Pancreas (tissue), 10 donors: ENCODE measurements at regions not wholly inside any gene's neighbourhood (a gene's known extent, or its start where the extent isn't known, plus 50 kb on each side); places are given as distances from the start of the nearest gene placed in this dataset.

ENCODE experiments used
- ATAC-seq, 4 donors: fragments of 200-7000 bp; cut with Tn5 transposase; one replicate each; pipeline versions ENCODE4 v1.8.0 to v1.9.1; 2020; ENCODE audit warnings: mild to moderate bottlenecking in 4 of 4, moderate library complexity in 4 of 4
- DNase-seq, 6 donors: peaks; one replicate each; pipeline ENCODE4 v3.0.0-alpha.2; 2020
- FAIRE-seq: peaks from 2 replicates; lab custom pipeline; 2012; peaks lifted over from hg19 to GRCh38; lab: Jason Lieb, UNC
- H3K27ac ChIP-seq, 4 donors: fragments of 200-600 bp; sonication (generic); 1 replicate in 3 of 4; 2 replicates in 1 of 4; pipeline versions ENCODE4 v1.5.0 to v1.8.0; 2020
- H3K27me3 ChIP-seq, 4 donors: fragments of 200-600 bp; one replicate each; pipeline ENCODE4 v1.8.0; 2021
- H3K36me3 ChIP-seq, 3 donors: fragments of 200-600 bp; sonication (generic) in 1 of 3; one replicate each; pipeline versions ENCODE4 v1.5.0 to v1.8.0; 2020 to 2021
- H3K4me1 ChIP-seq, 3 donors: fragments of 200-600 bp; one replicate each; pipeline ENCODE4 v1.8.0; 2021
- H3K4me3 ChIP-seq, 4 donors: fragments of 200-600 bp; sonication (generic) in 2 of 4; one replicate each; pipeline versions ENCODE4 v1.5.0 to v1.8.0; 2020 to 2021
- H3K9me3 ChIP-seq, 4 donors: fragments of 200-600 bp; one replicate each; pipeline ENCODE4 v1.8.0; 2021
- CTCF ChIP-seq, 4 donors: fragments of 200-600 bp; sonication (generic) in 3 of 4; IDR thresholded peaks; one replicate each; pipeline versions ENCODE4 v1.5.0 to v1.8.0; 2021; ENCODE audit warnings: antibody characterized with exemption in 4 of 4
- WGBS, 2 donors: extraction: QIAGEN DNeasy Blood & Tissue Kit; methylation state at CpG; one replicate each; pipeline ENCODE4 v1.1.7; 2013; 5-methylcytosine and 5-hydroxymethylcytosine counted together
- intact Hi-C, 3 donors: fragments of 100-400 bp; cut with DNase I; formaldehyde crosslinking; loops; one replicate each; pipeline versions ENCODE4 v1.11.1 to v1.14.2; 2022
- donor health status: healthy with polysubstance abuse.
- donor health status: DM: no; HTN: no; CAD: no; lungs with moderate emphysema.
- donor health status: DM: no; HTN: no; CAD: no.
- donor health status: control.
- donor health status: control.
- donor health status: Bipolar disorder and iron deficiency.
- donor health status: DM: yes; HTN: yes; CAD: no.
- donor health status: DM: no; HTN: no; CAD: no.
- donor health status: DM: no; HTN: no; CAD: no.
- donor health status: DM: yes; HTN: yes; CAD: no.

GRCh38 chr5:29777373-29777772 is 1416.1 kb upstream of the CDH6 start:
- Histone ChIP-seq H3K27me3 (no peaks in the 10 kb centered on the region), H3K27ac (no peak overlapping the region), H3K9me3 (no peaks in the 10 kb centered on the region), H3K36me3 (no peaks in the 10 kb centered on the region), H3K4me3 (no peak overlapping the region), H3K4me1 (no peaks in the 10 kb centered on the region)
- FAIRE-seq, result no peak
- no peak for TF ChIP-seq CTCF (IDR thresholded peaks at IDR 0.05)
- intact Hi-C loops, result no loop called here
- ATAC-seq, result no peak
- DNase-seq, result no peak
- WGBS, 2 donors, result 53 to 73% methylated on average over 3 of the region's 3 CpGs

- H3K9me3 ChIP-seq, result no peaks in the 10 kb centered on the region
- WGBS, 2 donors, result 38 to 54% methylated on average over 2 of the region's 2 CpGs
- no peak for ATAC-seq
- no peaks in the 10 kb centered on the region for H3K27me3 ChIP-seq
- no peaks in the 10 kb centered on the region for H3K36me3 ChIP-seq
- DNase-seq, result no peak
- no peak for FAIRE-seq
- no peak overlapping the region for H3K27ac ChIP-seq
- no peak overlapping the region for H3K4me3 ChIP-seq
- TF ChIP-seq CTCF (IDR thresholded peaks at IDR 0.05), result no peak
- intact Hi-C loops, result no loop called here
- H3K4me1 ChIP-seq, result no peaks in the 10 kb centered on the region
These were observed 1422.5 kb upstream of the CDH6 start for GRCh38 chr5:29770936-29771335.

- Histone ChIP-seq H3K27me3 (no peaks in the 10 kb centered on the region), H3K4me3 (no peak overlapping the region), H3K36me3 (no peaks in the 10 kb centered on the region), H3K27ac (no peak overlapping the region), H3K4me1 (no peaks in the 10 kb centered on the region), H3K9me3 (no peaks in the 10 kb centered on the region)
- intact Hi-C loops, result no loop called here
- no peak for TF ChIP-seq CTCF (IDR thresholded peaks at IDR 0.05)
- ATAC-seq (no peak), FAIRE-seq (no peak), DNase-seq (no peak)
- 78 to 90% methylated on average over 5 of the region's 5 CpGs for WGBS, 2 donors
These were observed 1424.0 kb upstream of the CDH6 start for GRCh38 chr5:29769474-29769873.

- no peaks in the 10 kb centered on the region for H3K9me3 ChIP-seq
- H3K4me3 ChIP-seq, result no peak overlapping the region
- ATAC-seq, result peak in 1 of 4 donors; percentile 28
- no peak overlapping the region for H3K27ac ChIP-seq
- no peaks in the 10 kb centered on the region for H3K27me3 ChIP-seq
- no peak for TF ChIP-seq CTCF (IDR thresholded peaks at IDR 0.05)
- no peak for DNase-seq
- intact Hi-C loops, result no loop called here
- WGBS, 2 donors, result 6% methylated on average over 3 of the region's 3 CpGs
- no peaks in the 10 kb centered on the region for H3K36me3 ChIP-seq
- no peaks in the 10 kb centered on the region for H3K4me1 ChIP-seq
- FAIRE-seq, result no peak
These were observed 1434.5 kb upstream of the CDH6 start for GRCh38 chr5:29758986-29759421.

GRCh38 chr5:29750453-29750852 is 1443.0 kb upstream of the CDH6 start:
- no peak for ATAC-seq
- intact Hi-C loops, result no loop called here

More at GRCh38 chr5:29750453-29750852, 1443.0 kb upstream of the CDH6 start:
- Histone ChIP-seq H3K9me3 (no peaks in the 10 kb centered on the region), H3K27me3 (no peaks in the 10 kb centered on the region), H3K4me1 (no peaks in the 10 kb centered on the region), H3K36me3 (no peaks in the 10 kb centered on the region), H3K4me3 (no peak overlapping the region), H3K27ac (no peak overlapping the region)
- WGBS, 2 donors, result 28 to 33% methylated on average over 2 of the region's 2 CpGs
- DNase-seq, result no peak
- TF ChIP-seq CTCF (IDR thresholded peaks at IDR 0.05), result no peak
- FAIRE-seq, result no peak
